ENCODE measurements at regions not wholly inside any gene's neighbourhood (a gene's known extent, or its start where the extent isn't known, plus 50 kb on each side); places are given as distances from the start of the nearest gene placed in this dataset.
"Not testable (repeated sequence)": the region's sequence is repeated elsewhere in the genome, so short reads cannot be mapped to it uniquely, and the experiment has no call there.

- DNase-seq (ENCODE audit: low spot score): peak; percentile 97
These were observed 259.9 kb upstream of the TBL1XR1 start for GRCh38 chr3:177457204-177457603.

- peak; percentile 91 for DNase-seq (ENCODE audit: low spot score)
These were observed 262.1 kb upstream of the TBL1XR1 start for GRCh38 chr3:177459401-177459800.

GRCh38 chr3:177460047-177460446 is 262.8 kb upstream of the TBL1XR1 start:
- no peak for DNase-seq (ENCODE audit: low spot score)

- no peak for DNase-seq (ENCODE audit: low spot score)
These were observed 264.5 kb upstream of the TBL1XR1 start for GRCh38 chr3:177461765-177462164.

- DNase-seq (ENCODE audit: low spot score): not testable (repeated sequence)
These were observed 266.1 kb upstream of the TBL1XR1 start for GRCh38 chr3:177463341-177463740.

- peak; percentile 93 for DNase-seq (ENCODE audit: low spot score)
These were observed 266.6 kb upstream of the TBL1XR1 start for GRCh38 chr3:177463863-177464262.

- no peak for DNase-seq (ENCODE audit: low spot score)
These were observed 267.3 kb upstream of the TBL1XR1 start for GRCh38 chr3:177464392-177465256.

- no peak for DNase-seq (ENCODE audit: low spot score)
These were observed 268.0 kb upstream of the TBL1XR1 start for GRCh38 chr3:177465257-177465642.

GRCh38 chr3:177466074-177466473 is 268.8 kb upstream of the TBL1XR1 start:
- no peak for DNase-seq (ENCODE audit: low spot score)

GRCh38 chr3:177466622-177467021 is 269.3 kb upstream of the TBL1XR1 start:
- not testable (repeated sequence) for DNase-seq (ENCODE audit: low spot score)

GRCh38 chr3:177467247-177467985 is 270.1 kb upstream of the TBL1XR1 start:
- DNase-seq (ENCODE audit: low spot score): no peak

GRCh38 chr3:177468331-177468730 is 271.0 kb upstream of the TBL1XR1 start:
- DNase-seq (ENCODE audit: low spot score): peak; percentile 95

GRCh38 chr3:177468816-177469215 is 271.5 kb upstream of the TBL1XR1 start:
- DNase-seq (ENCODE audit: low spot score): peak; percentile 71

- DNase-seq (ENCODE audit: low spot score): no peak
These were observed 271.9 kb upstream of the TBL1XR1 start for GRCh38 chr3:177469216-177469615.

- DNase-seq (ENCODE audit: low spot score): peak; percentile 32
These were observed 273.1 kb upstream of the TBL1XR1 start for GRCh38 chr3:177470197-177470941.

- no peak for DNase-seq (ENCODE audit: low spot score)
These were observed 274.6 kb upstream of the TBL1XR1 start for GRCh38 chr3:177471733-177472480.

GRCh38 chr3:177473184-177473583 is 275.9 kb upstream of the TBL1XR1 start:
- DNase-seq (ENCODE audit: low spot score): no peak

- DNase-seq (ENCODE audit: low spot score): no peak
These were observed 276.6 kb upstream of the TBL1XR1 start for GRCh38 chr3:177473903-177474302.

GRCh38 chr3:177474652-177475355 is 277.5 kb upstream of the TBL1XR1 start:
- no peak for DNase-seq (ENCODE audit: low spot score)

- DNase-seq (ENCODE audit: low spot score): peak; percentile 17
These were observed 278.0 kb upstream of the TBL1XR1 start for GRCh38 chr3:177475356-177475665.

- DNase-seq (ENCODE audit: low spot score): no peak
These were observed 279.2 kb upstream of the TBL1XR1 start for GRCh38 chr3:177476495-177476894.
